Keratinocyte (primary cell): ENCODE measurements at regions not wholly inside any gene's neighbourhood (a gene's known extent, or its start where the extent isn't known, plus 50 kb on each side); places are given as distances from the start of the nearest gene placed in this dataset.

Experiments
- DNase-seq: peaks from one replicate; pipeline ENCODE4 v3.0.0-alpha.2; 2011; ENCODE audit warnings: low read depth, missing footprints, low spot score
- FAIRE-seq: peaks from 2 replicates; lab custom pipeline; 2011; peaks lifted over from hg19 to GRCh38; lab: Jason Lieb, UNC
- H2AFZ ChIP-seq: 2 replicates; pipeline ENCODE4 v1.6.0; 2012; ENCODE audit warnings: low read length, control low read depth, inconsistent platforms; ENCODE audit not compliant: control insufficient read depth
- H3K27ac ChIP-seq: 2 replicates; pipeline ENCODE4 v1.5.1; 2011; ENCODE audit warnings: low read length; ENCODE audit not compliant: control insufficient read depth, insufficient read depth
- H3K27me3 ChIP-seq: 3 replicates; pipeline ENCODE4 v1.6.0; 2011; ENCODE audit warnings: low read length; ENCODE audit not compliant: control insufficient read depth, insufficient read depth; ENCODE audit errors: extremely low read depth
- H3K36me3 ChIP-seq, 2 experiments: 2 replicates in 1 of 2; 3 replicates in 1 of 2; pipeline ENCODE4 v1.5.1; 2011; ENCODE audit warnings: low read length in 2 of 2, mild to moderate bottlenecking in 1 of 2; ENCODE audit not compliant: control insufficient read depth in 2 of 2, insufficient read depth in 2 of 2; ENCODE audit errors: extremely low read depth in 1 of 2
- H3K4me1 ChIP-seq: 3 replicates; pipeline ENCODE4 v1.5.1; 2011; ENCODE audit warnings: low read length; ENCODE audit not compliant: control insufficient read depth, insufficient read depth; ENCODE audit errors: extremely low read depth
- H3K4me2 ChIP-seq: 3 replicates; pipeline ENCODE4 v1.6.0; 2011; ENCODE audit warnings: low read depth, low read length; ENCODE audit not compliant: control insufficient read depth, insufficient read depth; ENCODE audit errors: extremely low read depth
- H3K4me3 ChIP-seq, 3 experiments: fragments of 200-600 bp in 1 of 3; sonication (generic) in 1 of 3; 2 replicates in 2 of 3; 3 replicates in 1 of 3; pipeline ENCODE4 v1.5.1; 2011 to 2016; ENCODE audit warnings: low read length in 3 of 3, mild to moderate bottlenecking in 3 of 3, control low read depth in 2 of 3, inconsistent platforms in 1 of 3, low read depth in 1 of 3, mixed read lengths in 1 of 3, mixed run types in 1 of 3, moderate library complexity in 1 of 3; ENCODE audit not compliant: control insufficient read depth in 2 of 3, insufficient read depth in 2 of 3; ENCODE audit errors: extremely low read depth in 1 of 3
- H3K79me2 ChIP-seq: 2 replicates; pipeline ENCODE4 v1.6.0; 2012; ENCODE audit warnings: low read length; ENCODE audit not compliant: control insufficient read depth, insufficient read depth
- H3K9ac ChIP-seq: 3 replicates; pipeline ENCODE4 v1.6.0; 2011; ENCODE audit warnings: low read length; ENCODE audit not compliant: control insufficient read depth, insufficient read depth; ENCODE audit errors: extremely low read depth
- H3K9me1 ChIP-seq: 3 replicates; pipeline ENCODE4 v1.6.0; 2011; ENCODE audit warnings: low read length; ENCODE audit not compliant: control insufficient read depth, insufficient read depth; ENCODE audit errors: extremely low read depth
- H3K9me3 ChIP-seq: 2 replicates; pipeline ENCODE4 v1.5.1; 2012; ENCODE audit warnings: low read depth, low read length; ENCODE audit not compliant: control insufficient read depth
- H4K20me1 ChIP-seq: 3 replicates; pipeline ENCODE4 v1.6.0; 2011; ENCODE audit warnings: low read length; ENCODE audit not compliant: control insufficient read depth, insufficient read depth; ENCODE audit errors: extremely low read depth
- EZH2 ChIP-seq: IDR thresholded peaks from one replicate; pipeline ENCODE4 v1.6.1; 2012; ENCODE audit warnings: inconsistent platforms, mild to moderate bottlenecking, low read length, moderate library complexity
- dilution Hi-C: fragments of 300-500 bp; cut with MboI; formaldehyde crosslinking; loops from one replicate; pipeline ENCODE4 v1.7.0; 2020; ENCODE audit warnings: low sequenced_read_pairs; ENCODE audit not compliant: extremely low pct_ligation_motif_present
- TF ChIP-seq, protein P1 (sequence below), 3 experiments: IDR thresholded peaks in 1 of 3; conservative IDR thresholded peaks in 1 of 3; optimal IDR thresholded peaks in 1 of 3; 2 replicates in 2 of 3; 3 replicates in 1 of 3; pipeline versions ENCODE3 to v1.5.1; 2011; ENCODE audit warnings: low read length in 3 of 3, mild to moderate bottlenecking in 3 of 3, moderate library complexity in 2 of 3, control low read depth in 1 of 3, inconsistent platforms in 1 of 3; ENCODE audit not compliant: insufficient read depth in 2 of 3; ENCODE audit errors: extremely low read depth in 1 of 3

DNA sequence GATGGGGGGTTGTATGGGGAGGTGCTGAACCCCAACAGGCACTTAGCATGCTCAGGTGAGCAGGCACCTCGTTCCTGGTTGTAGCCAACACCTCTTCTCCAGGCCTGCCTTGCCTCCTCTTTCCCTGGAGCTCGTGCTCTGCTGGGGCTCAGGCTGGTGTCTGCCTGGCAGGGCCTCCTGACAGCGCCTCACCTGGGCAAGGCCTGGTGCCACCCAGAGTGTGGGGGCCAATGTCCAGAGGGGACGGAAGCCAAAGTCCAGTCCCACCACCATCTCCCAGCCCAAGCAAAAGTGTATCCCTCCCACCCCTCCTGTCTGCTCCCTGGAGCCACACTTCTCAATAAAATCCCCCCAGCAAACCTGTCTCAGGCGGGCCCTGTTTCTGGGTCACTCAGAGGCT lies 304.2 kb upstream of the TNRC6C start:
- H4K20me1 ChIP-seq: no peaks in the 10 kb centered on the region
- H3K27ac ChIP-seq: no peak overlapping the region
- DNase-seq (no peak), FAIRE-seq (no peak)
- no peaks in the 10 kb centered on the region for H3K9me3 ChIP-seq
- H3K4me1 ChIP-seq: no peaks in the 10 kb centered on the region
- H3K4me3 ChIP-seq: no peak overlapping the region
- H3K4me2 ChIP-seq: no peak overlapping the region
- dilution Hi-C loops: loop anchor here (10.0 kb wide), 1 partner anchor 61 kb away; no protein-coding TSS in a partner anchor
- no peaks in the 10 kb centered on the region for H3K9me1 ChIP-seq
- TF ChIP-seq, protein P1, sequence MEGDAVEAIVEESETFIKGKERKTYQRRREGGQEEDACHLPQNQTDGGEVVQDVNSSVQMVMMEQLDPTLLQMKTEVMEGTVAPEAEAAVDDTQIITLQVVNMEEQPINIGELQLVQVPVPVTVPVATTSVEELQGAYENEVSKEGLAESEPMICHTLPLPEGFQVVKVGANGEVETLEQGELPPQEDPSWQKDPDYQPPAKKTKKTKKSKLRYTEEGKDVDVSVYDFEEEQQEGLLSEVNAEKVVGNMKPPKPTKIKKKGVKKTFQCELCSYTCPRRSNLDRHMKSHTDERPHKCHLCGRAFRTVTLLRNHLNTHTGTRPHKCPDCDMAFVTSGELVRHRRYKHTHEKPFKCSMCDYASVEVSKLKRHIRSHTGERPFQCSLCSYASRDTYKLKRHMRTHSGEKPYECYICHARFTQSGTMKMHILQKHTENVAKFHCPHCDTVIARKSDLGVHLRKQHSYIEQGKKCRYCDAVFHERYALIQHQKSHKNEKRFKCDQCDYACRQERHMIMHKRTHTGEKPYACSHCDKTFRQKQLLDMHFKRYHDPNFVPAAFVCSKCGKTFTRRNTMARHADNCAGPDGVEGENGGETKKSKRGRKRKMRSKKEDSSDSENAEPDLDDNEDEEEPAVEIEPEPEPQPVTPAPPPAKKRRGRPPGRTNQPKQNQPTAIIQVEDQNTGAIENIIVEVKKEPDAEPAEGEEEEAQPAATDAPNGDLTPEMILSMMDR (optimal IDR thresholded peaks at IDR 0.05 in 1 of 3, IDR thresholded peaks at IDR 0.05 in 1 of 3, conservative IDR thresholded peaks at IDR 0.05 in 1 of 3; ENCODE audit: extremely low read depth in 1 of 3, insufficient read depth in 2 of 3, low read length in 3 of 3): no peak
- no peak for TF ChIP-seq EZH2
- no peak overlapping the region for H3K9ac ChIP-seq
- no peaks in the 10 kb centered on the region for H3K79me2 ChIP-seq
- H3K36me3 ChIP-seq: no peaks in the 10 kb centered on the region
- H2AFZ ChIP-seq: no peak overlapping the region
- peaks cover 31% of the 10 kb centered on the region for H3K27me3 ChIP-seq

DNA sequence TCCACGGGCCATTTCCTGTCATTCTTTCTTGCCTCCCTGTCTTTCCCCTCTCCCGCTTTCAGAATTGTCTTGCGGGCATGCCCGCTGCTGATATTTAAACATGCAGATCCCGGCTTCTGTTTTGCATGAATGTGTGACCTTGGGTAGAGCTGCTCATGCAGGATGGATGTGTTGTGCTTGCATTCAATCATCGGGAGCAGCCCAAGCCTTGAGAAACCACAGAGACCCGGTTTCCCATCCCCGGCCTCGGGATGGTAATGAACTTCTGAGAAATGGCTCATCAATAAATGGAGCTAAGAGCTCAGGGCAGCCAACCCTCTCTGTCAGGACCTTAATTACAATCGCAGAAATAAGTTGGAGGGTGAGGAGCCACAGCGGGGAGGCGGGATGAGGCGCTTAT lies 303.7 kb upstream of the TNRC6C start:
- Histone ChIP-seq H3K9me1 (no peaks in the 10 kb centered on the region), H3K4me2 (no peak overlapping the region), H3K27me3 (peaks cover 31% of the 10 kb centered on the region), H2AFZ (no peak overlapping the region), H3K27ac (no peak overlapping the region), H3K9ac (no peak overlapping the region), H3K9me3 (no peaks in the 10 kb centered on the region), H3K36me3 (no peaks in the 10 kb centered on the region), H4K20me1 (no peaks in the 10 kb centered on the region), H3K4me1 (no peaks in the 10 kb centered on the region), H3K4me3 (no peak overlapping the region), H3K79me2 (no peaks in the 10 kb centered on the region)
- FAIRE-seq (no peak), DNase-seq (no peak)
- dilution Hi-C loops: loop anchor here (10.0 kb wide), 1 partner anchor 60 kb away; no protein-coding TSS in a partner anchor
- TF ChIP-seq, protein P1 (optimal IDR thresholded peaks at IDR 0.05 in 1 of 3, IDR thresholded peaks at IDR 0.05 in 1 of 3, conservative IDR thresholded peaks at IDR 0.05 in 1 of 3; ENCODE audit: extremely low read depth in 1 of 3, insufficient read depth in 2 of 3, low read length in 3 of 3): no peak
- no peak for TF ChIP-seq EZH2
